H4 (cell line): ENCODE measurements at regions not wholly inside any gene's neighbourhood (a gene's known extent, or its start where the extent isn't known, plus 50 kb on each side); places are given as distances from the start of the nearest gene placed in this dataset.

Experiments used
- DNase-seq: peaks from one replicate; pipeline ENCODE4 v3.0.0-alpha.2; 2015; ENCODE audit warnings: low spot score

- no peak for DNase-seq
These were observed 126.2 kb downstream of the TMEM18 start for GRCh38 chr2:550860-551567.

GRCh38 chr2:545711-546650 is 131.2 kb downstream of the TMEM18 start:
- DNase-seq: no peak

GRCh38 chr2:545228-545627 is 132.0 kb downstream of the TMEM18 start:
- no peak for DNase-seq

- no peak for DNase-seq
These were observed 138.6 kb downstream of the TMEM18 start for GRCh38 chr2:538646-539045.

GRCh38 chr2:535222-535621 is 142.0 kb downstream of the TMEM18 start:
- DNase-seq: no peak

GRCh38 chr2:529852-530251 is 147.4 kb downstream of the TMEM18 start:
- no peak for DNase-seq

GRCh38 chr2:529424-529823 is 147.8 kb downstream of the TMEM18 start:
- peak; percentile 33 for DNase-seq

- no peak for DNase-seq
These were observed 149.6 kb downstream of the TMEM18 start for GRCh38 chr2:527581-527980.

GRCh38 chr2:526918-527317 is 150.3 kb downstream of the TMEM18 start:
- no peak for DNase-seq

- no peak for DNase-seq
These were observed 151.6 kb downstream of the TMEM18 start for GRCh38 chr2:525611-526010.

- DNase-seq: no peak
These were observed 152.2 kb downstream of the TMEM18 start for GRCh38 chr2:525021-525420.

GRCh38 chr2:524442-524841 is 152.8 kb downstream of the TMEM18 start:
- no peak for DNase-seq

- DNase-seq: no peak
These were observed 153.4 kb downstream of the TMEM18 start for GRCh38 chr2:523698-524270.

- no peak for DNase-seq
These were observed 154.4 kb downstream of the TMEM18 start for GRCh38 chr2:522776-523175.

- DNase-seq: no peak
These were observed 155.2 kb downstream of the TMEM18 start for GRCh38 chr2:521853-522530.

- DNase-seq: no peak
These were observed 156.4 kb downstream of the TMEM18 start for GRCh38 chr2:520663-521340.

GRCh38 chr2:516944-517343 is 160.3 kb downstream of the TMEM18 start:
- DNase-seq: no peak

GRCh38 chr2:516131-516530 is 161.1 kb downstream of the TMEM18 start:
- no peak for DNase-seq

GRCh38 chr2:515441-516127 is 161.6 kb downstream of the TMEM18 start:
- no peak for DNase-seq

GRCh38 chr2:513981-514706 is 163.1 kb downstream of the TMEM18 start:
- DNase-seq: no peak
